Small intestine (tissue), 7 donors: ENCODE measurements at regions not wholly inside any gene's neighbourhood (a gene's known extent, or its start where the extent isn't known, plus 50 kb on each side); places are given as distances from the start of the nearest gene placed in this dataset.

Experiments
- DNase-seq, 2 donors: peaks; one replicate each; pipeline versions ENCODE4 v3.0.0 to v3.0.0-alpha.2; 2013
- FAIRE-seq: peaks from 2 replicates; lab custom pipeline; 2012; peaks lifted over from hg19 to GRCh38; lab: Jason Lieb, UNC
- H3K27ac ChIP-seq, 3 donors: one replicate each; pipeline ENCODE4 v1.5.1; 2013; ENCODE audit warnings: low read length in 2 of 3, mild to moderate bottlenecking in 2 of 3, control low read depth in 1 of 3, inconsistent platforms in 1 of 3, low read depth in 1 of 3, moderate library complexity in 1 of 3
- H3K27me3 ChIP-seq, 3 donors: one replicate each; pipeline ENCODE4 v1.6.1; 2013; ENCODE audit warnings: low read length in 3 of 3, inconsistent platforms in 1 of 3; ENCODE audit not compliant: control insufficient read depth in 3 of 3, insufficient read depth in 3 of 3
- H3K36me3 ChIP-seq, 3 donors: one replicate each; pipeline ENCODE4 v1.6.1; 2013; ENCODE audit warnings: low read length in 3 of 3, inconsistent platforms in 1 of 3, low read depth in 1 of 3, mild to moderate bottlenecking in 1 of 3, moderate library complexity in 1 of 3; ENCODE audit not compliant: control insufficient read depth in 3 of 3, insufficient read depth in 2 of 3
- H3K4me1 ChIP-seq, 3 donors: one replicate each; pipeline ENCODE4 v1.6.1; 2013; ENCODE audit warnings: low read length in 2 of 3, inconsistent platforms in 1 of 3, low read depth in 1 of 3, mild to moderate bottlenecking in 1 of 3, moderate library complexity in 1 of 3; ENCODE audit not compliant: control insufficient read depth in 3 of 3, insufficient read depth in 2 of 3
- H3K4me3 ChIP-seq, 3 donors: one replicate each; pipeline ENCODE4 v1.5.1; 2013; ENCODE audit warnings: low read length in 3 of 3, control low read depth in 1 of 3, inconsistent platforms in 1 of 3, low read depth in 1 of 3, mild to moderate bottlenecking in 1 of 3, moderate library complexity in 1 of 3
- H3K9me3 ChIP-seq, 2 donors: one replicate each; pipeline ENCODE4 v1.6.1; 2013; ENCODE audit warnings: low read depth in 1 of 2, low read length in 1 of 2; ENCODE audit not compliant: control insufficient read depth in 2 of 2, insufficient read depth in 1 of 2
- WGBS, 3 donors: extraction: QIAGEN DNeasy Blood & Tissue Kit; methylation state at CpG; one replicate each; pipeline ENCODE4 v1.1.7; 2013; 5-methylcytosine and 5-hydroxymethylcytosine counted together
- donor health status: healthy with polysubstance abuse.
- donor health status: control.
- donor health status: control.
- donor health status: Bipolar disorder and iron deficiency.
- donor health status: healthy.

DNA sequence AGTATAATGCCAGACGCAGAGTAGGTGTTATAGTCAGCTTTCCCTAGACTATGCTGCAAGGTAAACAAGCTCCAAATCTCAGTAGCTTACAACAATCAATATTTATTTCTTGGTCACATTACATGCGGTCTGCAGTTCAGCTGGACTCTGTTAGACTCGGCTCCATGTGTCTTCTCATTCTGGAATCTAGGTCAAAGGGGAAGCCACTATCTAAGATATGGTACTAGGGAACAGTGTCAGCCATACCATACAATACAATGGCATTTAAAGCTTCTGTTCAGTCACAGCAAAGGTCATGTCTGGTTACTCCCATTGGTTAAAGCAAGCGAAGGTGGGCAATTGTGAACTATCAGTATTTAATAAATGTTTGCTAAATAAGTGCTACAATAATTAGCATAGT is 65.3 kb upstream of the SERTM1 start:
- Histone ChIP-seq H3K27ac (no peak overlapping the region), H3K36me3 (no peaks in the 10 kb centered on the region), H3K9me3 (no peaks in the 10 kb centered on the region), H3K27me3 (no peaks in the 10 kb centered on the region), H3K4me1 (no peaks in the 10 kb centered on the region), H3K4me3 (no peak overlapping the region)
- 28 to 52% (median 48%) methylated on average over 4 of the region's 4 CpGs for WGBS, 3 donors
- DNase-seq (no peak), FAIRE-seq (no peak)

DNA sequence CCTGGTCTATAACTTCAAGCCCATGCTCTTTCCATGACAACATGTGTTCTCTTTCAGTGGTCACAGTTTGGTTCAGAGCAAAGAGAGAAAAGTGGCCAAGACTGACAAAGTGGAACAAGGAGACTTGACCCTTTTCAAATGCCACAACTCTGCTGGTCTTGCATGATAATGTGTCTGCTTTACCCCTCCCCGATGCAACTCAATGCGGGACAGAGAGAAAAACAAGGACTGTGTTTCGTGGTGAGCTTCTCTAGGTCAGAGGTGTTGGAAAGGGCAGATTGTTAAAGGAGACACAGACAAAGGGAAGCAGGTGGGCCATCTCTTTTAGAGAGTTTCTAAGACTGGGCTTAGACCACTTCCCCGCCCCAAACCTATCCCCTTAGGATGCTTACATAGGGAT is 61.6 kb upstream of the SERTM1 start:
- no peaks in the 10 kb centered on the region for H3K36me3 ChIP-seq
- H3K4me1 ChIP-seq, result no peaks in the 10 kb centered on the region
- 53 to 59% (median 53%) methylated on average over 4 of the region's 4 CpGs for WGBS, 3 donors
- FAIRE-seq (no peak), DNase-seq (no peak)
- H3K27me3 ChIP-seq, result no peaks in the 10 kb centered on the region
- no peak overlapping the region for H3K27ac ChIP-seq
- H3K9me3 ChIP-seq, result no peaks in the 10 kb centered on the region
- no peak overlapping the region for H3K4me3 ChIP-seq

DNA sequence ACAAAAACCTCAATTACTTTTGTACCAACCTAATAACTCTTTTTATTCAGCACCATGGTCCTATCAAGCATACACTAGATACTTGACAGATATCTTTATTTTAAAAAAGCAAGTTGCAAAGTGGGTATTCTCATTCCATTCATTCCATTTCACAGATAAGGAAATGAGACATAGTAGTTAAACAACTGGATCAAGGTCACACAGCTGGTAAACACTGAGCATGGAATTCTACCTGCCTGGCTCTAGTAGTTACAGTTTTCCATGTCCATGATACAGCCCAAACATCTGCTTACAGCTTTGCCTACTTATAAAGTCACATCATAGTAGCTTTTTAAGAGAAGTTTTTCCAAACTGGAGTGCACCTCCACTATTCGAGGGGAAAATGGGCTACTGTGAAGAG is 57.1 kb upstream of the SERTM1 start:
- no peak for DNase-seq
- peaks cover 0 to 2% of the 10 kb centered on the region in 2 donors for H3K9me3 ChIP-seq
- no peak overlapping the region for H3K27ac ChIP-seq
- FAIRE-seq, result no peak
- no peaks in the 10 kb centered on the region for H3K36me3 ChIP-seq
- no peak overlapping the region for H3K4me3 ChIP-seq
- no peaks in the 10 kb centered on the region for H3K27me3 ChIP-seq
- WGBS, 3 donors, result 76 to 93% (median 90%) methylated on average over 1 of the region's 1 CpG
- no peaks in the 10 kb centered on the region for H3K4me1 ChIP-seq

DNA sequence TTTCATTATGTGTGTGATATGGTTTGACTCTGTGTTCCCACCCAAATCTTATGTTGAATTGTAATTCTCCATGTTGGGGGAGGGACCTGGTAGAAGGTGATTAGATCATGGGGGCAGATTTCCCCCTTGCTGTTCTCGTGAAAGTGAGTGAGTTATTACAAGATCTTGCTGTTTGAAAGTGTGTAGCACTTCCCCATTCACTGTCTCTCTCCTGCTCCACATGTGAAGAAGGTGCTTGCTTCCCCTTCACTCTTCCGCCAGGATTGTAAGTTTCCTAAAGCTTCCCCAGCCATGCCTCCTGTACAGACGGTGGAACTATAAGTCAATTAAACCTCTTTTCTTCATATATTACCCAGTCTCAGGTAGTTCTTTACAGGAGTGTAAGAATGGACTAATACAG is 54.3 kb upstream of the SERTM1 start:
- H3K4me3 ChIP-seq, result no peak overlapping the region
- H3K27me3 ChIP-seq, result no peaks in the 10 kb centered on the region
- WGBS, 3 donors, result 70 to 83% (median 76%) methylated on average over 3 of the region's 3 CpGs
- FAIRE-seq (no peak), DNase-seq (no peak)
- H3K9me3 ChIP-seq, result peaks cover 0 to 2% of the 10 kb centered on the region in 2 donors
- no peaks in the 10 kb centered on the region for H3K4me1 ChIP-seq
- H3K27ac ChIP-seq, result no peak overlapping the region
- H3K36me3 ChIP-seq, result no peaks in the 10 kb centered on the region
